NCI-H345 treated with DMSO at 0.1 percent for 48 hours (cell line): ENCODE measurements at regions not wholly inside any gene's neighbourhood (a gene's known extent, or its start where the extent isn't known, plus 50 kb on each side); places are given as distances from the start of the nearest gene placed in this dataset.
"Not testable (repeated sequence)": the region's sequence is repeated elsewhere in the genome, so short reads cannot be mapped to it uniquely, and the experiment has no call there.

Experiments
- DNase-seq: peaks from one replicate; lab custom pipeline; 2025; ENCODE audit not compliant: unreplicated experiment; lab: John Stamatoyannopoulos, UW

GRCh38 chr7:114802632-114803031 is 119.3 kb upstream of the MDFIC start:
- DNase-seq, result no peak

- no peak for DNase-seq
Measured at GRCh38 chr7:114806590-114807162, 115.2 kb upstream of the MDFIC start.

- DNase-seq, result no peak
Measured at GRCh38 chr7:114812570-114812969, 109.3 kb upstream of the MDFIC start.

GRCh38 chr7:114813624-114814023 is 108.3 kb upstream of the MDFIC start:
- DNase-seq, result no peak

GRCh38 chr7:114817036-114817435 is 104.9 kb upstream of the MDFIC start:
- not testable (repeated sequence) for DNase-seq

GRCh38 chr7:114818501-114818900 is 103.4 kb upstream of the MDFIC start:
- DNase-seq, result no peak

- no peak for DNase-seq
Measured at GRCh38 chr7:114819616-114820362, 102.1 kb upstream of the MDFIC start.

GRCh38 chr7:114821030-114821900 is 100.6 kb upstream of the MDFIC start:
- DNase-seq, result no peak

- DNase-seq, result no peak
Measured at GRCh38 chr7:114822131-114822530, 99.8 kb upstream of the MDFIC start.

- no peak for DNase-seq
Measured at GRCh38 chr7:114822844-114823243, 99.0 kb upstream of the MDFIC start.

- no peak for DNase-seq
Measured at GRCh38 chr7:114823290-114823689, 98.6 kb upstream of the MDFIC start.

- no peak for DNase-seq
Measured at GRCh38 chr7:114825423-114825951, 96.4 kb upstream of the MDFIC start.

GRCh38 chr7:114830952-114831351 is 90.9 kb upstream of the MDFIC start:
- DNase-seq, result no peak

GRCh38 chr7:114832906-114833595 is 88.8 kb upstream of the MDFIC start:
- no peak for DNase-seq

- DNase-seq, result no peak
Measured at GRCh38 chr7:114835303-114835702, 86.6 kb upstream of the MDFIC start.

GRCh38 chr7:114835861-114836260 is 86.0 kb upstream of the MDFIC start:
- no peak for DNase-seq

- DNase-seq, result no peak
Measured at GRCh38 chr7:114842551-114843065, 79.3 kb upstream of the MDFIC start.

GRCh38 chr7:114843102-114843501 is 78.8 kb upstream of the MDFIC start:
- DNase-seq, result no peak

GRCh38 chr7:114851406-114852061 is 70.4 kb upstream of the MDFIC start:
- DNase-seq, result no peak

GRCh38 chr7:114852293-114852692 is 69.6 kb upstream of the MDFIC start:
- DNase-seq, result no peak
